Ascending aorta (tissue), 2 donors: ENCODE measurements at regions not wholly inside any gene's neighbourhood (a gene's known extent, or its start where the extent isn't known, plus 50 kb on each side); places are given as distances from the start of the nearest gene placed in this dataset.

Experiments
- DNase-seq, 2 donors: peaks; one replicate each; pipeline ENCODE4 v3.0.0-alpha.2; 2019; ENCODE audit warnings: low spot score in 2 of 2
- H3K27ac ChIP-seq, 2 donors: fragments of 200-600 bp; sonication (generic); one replicate each; pipeline ENCODE4 v1.5.1; 2016 to 2017; ENCODE audit warnings: mild to moderate bottlenecking in 1 of 2
- H3K27me3 ChIP-seq: fragments of 200-600 bp; sonication (generic); one replicate; pipeline ENCODE4 v1.5.1; 2017
- H3K36me3 ChIP-seq, 2 donors: fragments of 200-600 bp; sonication (generic); one replicate each; pipeline ENCODE4 v1.5.1; 2016
- H3K4me1 ChIP-seq, 2 donors: fragments of 200-600 bp; sonication (generic); one replicate each; pipeline ENCODE4 v1.5.1; 2016 to 2017; ENCODE audit warnings: mild to moderate bottlenecking in 1 of 2
- H3K4me3 ChIP-seq, 2 donors: fragments of 200-600 bp; sonication (generic); one replicate each; pipeline ENCODE4 v1.5.1; 2016 to 2017; ENCODE audit warnings: mild to moderate bottlenecking in 1 of 2
- H3K9me3 ChIP-seq, 2 donors: fragments of 200-600 bp; sonication (generic); one replicate each; pipeline ENCODE4 v1.5.1; 2016
- CTCF ChIP-seq, 3 experiments: fragments of 200-600 bp in 2 of 3; fragments of 450-650 bp in 1 of 3; sonication (generic) in 2 of 3; IDR thresholded peaks; one replicate each; pipeline ENCODE4 v1.5.1; 2016 to 2019; ENCODE audit warnings: antibody characterized with exemption in 3 of 3, mild to moderate bottlenecking in 1 of 3, moderate library complexity in 1 of 3
- intact Hi-C: fragments of 100-400 bp; cut with DNase I; formaldehyde crosslinking; loops from one replicate; pipeline ENCODE4 v1.15.1; 2023

DNA sequence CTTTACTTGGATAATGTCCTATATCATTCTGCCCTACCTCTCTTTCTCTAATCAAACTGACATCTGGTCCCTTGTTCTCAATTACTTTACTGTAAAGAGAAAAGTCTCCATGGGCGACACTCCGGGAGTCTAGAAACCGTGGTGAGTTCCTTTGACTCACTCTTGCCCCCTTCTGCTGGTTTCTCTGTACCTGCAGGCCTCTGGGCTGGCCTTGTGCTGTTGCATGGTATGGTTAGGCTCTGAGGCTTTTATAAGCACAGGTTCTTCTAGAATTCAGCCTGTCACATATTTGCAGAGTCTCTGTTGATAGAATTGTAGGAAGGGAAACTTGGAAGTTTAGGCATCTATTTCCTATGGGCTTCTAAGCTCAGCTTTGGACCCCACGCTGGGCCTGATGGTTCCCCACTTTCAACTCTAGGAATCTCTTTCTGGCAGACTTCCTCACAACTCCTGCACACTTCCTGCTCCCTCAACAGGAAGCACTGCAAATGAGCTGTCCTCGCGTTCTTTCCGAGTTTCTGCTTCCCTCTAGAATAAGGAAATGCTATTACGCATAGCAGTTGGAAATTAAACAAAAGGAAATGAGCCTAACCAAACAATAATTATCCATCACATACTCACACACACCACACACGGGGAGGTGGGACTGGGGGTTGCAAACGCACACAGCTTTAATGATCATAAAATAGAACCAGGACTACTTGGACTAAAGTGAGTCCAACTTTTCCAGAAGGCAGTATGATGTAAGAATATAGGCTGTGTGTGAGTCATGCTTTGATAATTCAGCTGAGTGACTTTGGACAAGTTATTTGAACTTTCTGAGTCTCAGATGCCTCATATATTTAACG lies 683.3 kb downstream of the QKI start:
- H3K4me3 ChIP-seq = no peak overlapping the region
- intact Hi-C loops = no loop called here
- no peaks in the 10 kb centered on the region for H3K36me3 ChIP-seq
- no peaks in the 10 kb centered on the region for H3K27me3 ChIP-seq
- DNase-seq = no peak
- no peaks in the 10 kb centered on the region for H3K9me3 ChIP-seq
- H3K27ac ChIP-seq = no peak overlapping the region
- no peaks in the 10 kb centered on the region for H3K4me1 ChIP-seq
- TF ChIP-seq CTCF (IDR thresholded peaks at IDR 0.05) = no peak

DNA sequence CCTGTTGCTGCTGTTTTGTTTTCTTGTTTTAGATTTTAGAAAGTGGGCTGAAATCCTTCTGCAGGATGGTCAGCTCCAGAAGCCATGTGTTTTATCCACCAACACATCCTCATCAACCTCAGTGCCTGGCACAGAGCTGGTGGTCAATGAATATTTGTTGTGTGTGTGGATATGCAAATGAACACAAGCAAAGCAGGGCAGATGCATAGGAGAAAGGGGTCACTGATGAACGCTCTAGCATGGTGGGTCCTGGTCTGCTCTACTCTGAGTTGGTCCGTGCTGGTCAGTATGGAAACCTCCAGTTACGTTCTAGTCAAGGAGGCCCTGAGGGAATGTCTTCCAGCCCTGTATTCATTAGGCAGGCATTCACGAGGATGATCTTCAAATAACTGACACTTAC lies 682.5 kb downstream of the QKI start:
- no peaks in the 10 kb centered on the region for H3K4me1 ChIP-seq
- no peaks in the 10 kb centered on the region for H3K27me3 ChIP-seq
- no peaks in the 10 kb centered on the region for H3K36me3 ChIP-seq
- no peak overlapping the region for H3K27ac ChIP-seq
- DNase-seq = no peak
- no peak for TF ChIP-seq CTCF (IDR thresholded peaks at IDR 0.05)
- no peaks in the 10 kb centered on the region for H3K9me3 ChIP-seq
- no peak overlapping the region for H3K4me3 ChIP-seq
- intact Hi-C loops = no loop called here

DNA sequence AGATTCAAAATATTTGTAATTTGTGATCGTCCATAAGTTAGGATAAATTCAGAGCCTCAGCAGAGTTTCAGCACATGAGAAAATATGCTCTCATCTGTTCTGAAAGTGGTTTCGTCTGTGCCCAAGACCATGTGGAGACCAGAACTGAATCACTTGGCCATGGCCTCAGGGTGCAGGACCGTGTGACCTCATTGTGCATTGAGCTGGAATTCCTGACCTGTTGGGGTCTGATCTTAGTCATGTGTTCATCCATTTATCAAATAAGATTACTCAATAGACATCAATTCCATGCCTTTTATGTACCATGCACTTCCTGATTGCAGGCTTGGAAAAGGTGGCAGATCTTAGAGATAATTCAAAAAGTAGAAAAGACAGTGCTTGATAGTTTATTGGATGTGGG lies 680.5 kb downstream of the QKI start:
- TF ChIP-seq CTCF (IDR thresholded peaks at IDR 0.05) = no peak
- Histone ChIP-seq H3K4me1 (no peaks in the 10 kb centered on the region), H3K9me3 (no peaks in the 10 kb centered on the region), H3K36me3 (no peaks in the 10 kb centered on the region), H3K4me3 (no peak overlapping the region), H3K27ac (no peak overlapping the region), H3K27me3 (no peaks in the 10 kb centered on the region)
- no peak for DNase-seq
- intact Hi-C loops = no loop called here

DNA sequence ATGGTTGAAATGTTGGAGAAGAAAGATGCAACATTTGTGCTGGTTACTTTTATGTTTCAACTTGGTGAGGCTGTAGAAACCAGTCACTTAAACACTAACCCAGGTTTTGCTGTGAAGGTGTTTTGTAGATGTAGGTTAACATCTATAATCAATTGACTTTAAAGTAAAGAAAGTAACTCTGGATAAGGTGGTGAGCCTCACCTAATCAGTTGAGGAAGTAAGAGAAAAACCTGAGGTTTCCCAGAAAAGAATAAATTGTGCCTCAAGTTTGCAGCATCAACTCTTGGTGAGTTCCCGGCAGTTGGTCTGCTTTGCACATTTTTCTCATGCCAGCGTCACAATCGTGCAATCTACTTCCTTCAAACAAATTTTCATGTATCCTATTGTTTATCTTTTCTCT lies 673.4 kb downstream of the QKI start:
- Histone ChIP-seq H3K27me3 (no peaks in the 10 kb centered on the region), H3K4me3 (no peak overlapping the region), H3K27ac (no peak overlapping the region), H3K36me3 (no peaks in the 10 kb centered on the region), H3K4me1 (peaks cover 0 to 12% of the 10 kb centered on the region in 2 donors), H3K9me3 (no peaks in the 10 kb centered on the region)
- intact Hi-C loops = loop anchor here (5.0 to 10.0 kb wide), 2 partner anchors 753 to 1361 kb away; partner anchors contain the start of genes PACRG and PRKN
- no peak for DNase-seq
- no peak for TF ChIP-seq CTCF (IDR thresholded peaks at IDR 0.05)

DNA sequence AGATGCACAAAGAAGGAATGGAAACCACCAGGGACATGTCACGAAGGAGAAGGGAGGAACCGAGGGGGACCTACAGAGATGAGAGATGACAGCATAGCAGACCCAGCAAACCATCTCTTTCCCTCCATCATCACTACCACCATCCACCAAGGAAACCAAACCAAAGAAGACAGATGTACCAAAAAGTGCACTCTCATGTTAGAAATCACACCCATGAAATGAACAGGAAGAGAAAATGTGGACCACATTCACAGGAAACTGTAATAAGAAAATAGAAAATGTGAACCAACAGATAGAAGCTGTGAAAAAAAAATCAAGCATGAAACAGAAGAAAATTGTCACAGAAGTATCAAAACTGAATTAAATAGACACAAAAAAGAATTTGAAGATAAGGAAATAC lies 672.7 kb downstream of the QKI start:
- H3K9me3 ChIP-seq = no peaks in the 10 kb centered on the region
- no peaks in the 10 kb centered on the region for H3K27me3 ChIP-seq
- intact Hi-C loops = loop anchor here (5.0 to 10.0 kb wide), 2 partner anchors 752 to 1360 kb away; partner anchors contain the start of genes PACRG and PRKN

More for the DNA sequence above, 672.7 kb downstream of the QKI start:
- Histone ChIP-seq H3K27ac (no peak overlapping the region), H3K36me3 (no peaks in the 10 kb centered on the region), H3K4me1 (peaks cover 0 to 12% of the 10 kb centered on the region in 2 donors), H3K4me3 (no peak overlapping the region)
- no peak for TF ChIP-seq CTCF (IDR thresholded peaks at IDR 0.05)
- DNase-seq = no peak
